NCI-H82 treated with DMSO at 0.1 percent for 48 hours (cell line): ENCODE measurements at regions not wholly inside any gene's neighbourhood (a gene's known extent, or its start where the extent isn't known, plus 50 kb on each side); places are given as distances from the start of the nearest gene placed in this dataset.
"Not testable (repeated sequence)": the region's sequence is repeated elsewhere in the genome, so short reads cannot be mapped to it uniquely, and the experiment has no call there.

Experiments
- DNase-seq: peaks from one replicate; lab custom pipeline; 2025; ENCODE audit not compliant: unreplicated experiment; lab: John Stamatoyannopoulos, UW

DNA sequence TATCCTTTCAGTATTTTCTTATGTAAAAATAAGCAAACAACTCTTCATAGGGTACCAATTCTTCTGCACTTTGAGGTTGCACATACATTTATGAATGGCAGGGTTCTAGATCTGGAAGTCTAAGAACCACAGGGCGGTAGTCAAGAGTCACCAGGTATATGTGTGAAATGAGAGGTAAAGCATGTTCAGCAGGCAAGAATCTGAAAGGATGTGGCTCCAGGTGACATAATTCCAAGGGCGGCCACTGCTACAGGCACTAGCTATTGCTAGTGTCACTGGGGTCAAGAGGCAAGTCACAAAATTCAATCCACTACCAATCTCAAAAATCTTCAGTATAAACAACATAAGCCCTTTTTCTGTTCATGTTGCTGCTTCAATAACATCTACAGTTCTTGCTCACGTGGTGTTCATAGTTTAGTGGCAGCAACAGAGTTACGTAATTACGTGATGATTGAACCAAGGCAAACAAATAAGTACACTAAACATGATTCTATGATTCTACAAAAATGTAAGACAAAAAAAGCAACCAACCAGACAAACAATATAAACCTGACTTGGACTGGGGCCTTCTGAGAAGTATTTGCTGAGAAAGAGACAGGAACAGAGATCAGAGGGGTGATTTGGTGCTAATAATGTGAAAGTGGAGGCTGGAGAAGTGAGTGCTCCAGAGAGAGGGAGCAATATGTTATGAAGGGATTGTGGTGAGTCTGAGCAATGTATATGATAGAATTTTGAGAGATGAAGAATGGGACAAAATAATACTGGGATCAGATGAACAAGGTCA lies 101.7 kb downstream of the NAA11 start:
- DNase-seq: no peak

DNA sequence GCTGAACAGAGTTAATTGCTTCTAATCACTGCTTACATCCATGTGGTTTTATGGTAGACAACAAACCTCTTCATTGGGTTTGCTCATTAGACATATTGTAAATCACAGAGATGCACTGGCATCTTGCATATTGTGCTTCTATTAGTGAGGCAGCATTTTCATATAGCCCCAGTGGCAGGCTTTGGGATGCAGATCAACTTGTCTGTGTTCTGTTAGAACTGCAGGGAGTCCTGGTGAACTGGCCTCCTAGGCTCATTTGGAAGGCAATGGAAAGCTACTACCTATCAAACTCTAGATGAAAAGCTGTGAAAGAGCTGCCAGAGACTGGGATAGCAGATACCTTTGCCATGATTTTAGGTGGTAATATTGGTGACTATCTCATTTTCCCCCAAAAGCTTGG lies 108.8 kb downstream of the NAA11 start:
- DNase-seq: no peak

DNA sequence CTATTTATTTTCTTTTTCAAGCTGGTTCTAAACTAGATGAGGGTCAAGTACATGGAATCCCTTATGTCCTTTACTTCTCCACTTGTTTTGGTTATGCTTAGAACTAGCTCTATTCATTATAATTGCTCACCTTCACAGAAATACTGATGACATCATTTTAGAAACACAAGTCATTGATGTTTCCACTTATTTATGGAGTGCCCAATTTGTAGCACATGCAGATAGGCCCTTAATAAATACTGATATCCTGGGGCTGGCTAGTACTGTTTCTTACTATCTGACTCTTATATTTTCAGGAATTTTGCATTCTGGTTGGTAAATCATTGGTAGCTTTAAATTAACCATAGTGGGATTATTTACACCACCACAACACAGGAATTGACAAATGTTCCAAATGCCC lies 112.2 kb downstream of the NAA11 start:
- no peak for DNase-seq

DNA sequence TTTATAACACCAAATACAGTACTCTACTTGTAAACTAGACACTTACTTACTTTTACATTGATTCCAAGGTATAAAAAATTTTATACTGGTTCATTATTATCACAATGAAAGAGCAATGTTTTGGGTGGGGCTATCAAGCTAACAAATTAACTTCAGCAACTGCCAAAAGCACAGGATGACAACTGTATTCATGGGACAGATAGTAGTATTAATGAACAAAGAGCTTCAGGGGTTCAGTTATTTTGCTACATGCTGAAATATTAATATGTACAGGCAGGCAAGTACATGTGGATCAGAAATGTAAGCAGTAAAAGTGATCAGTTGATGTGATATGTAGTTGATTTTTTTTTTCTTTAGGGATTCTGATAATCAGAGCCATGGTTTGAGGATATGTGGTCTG lies 112.9 kb downstream of the NAA11 start:
- DNase-seq: no peak

DNA sequence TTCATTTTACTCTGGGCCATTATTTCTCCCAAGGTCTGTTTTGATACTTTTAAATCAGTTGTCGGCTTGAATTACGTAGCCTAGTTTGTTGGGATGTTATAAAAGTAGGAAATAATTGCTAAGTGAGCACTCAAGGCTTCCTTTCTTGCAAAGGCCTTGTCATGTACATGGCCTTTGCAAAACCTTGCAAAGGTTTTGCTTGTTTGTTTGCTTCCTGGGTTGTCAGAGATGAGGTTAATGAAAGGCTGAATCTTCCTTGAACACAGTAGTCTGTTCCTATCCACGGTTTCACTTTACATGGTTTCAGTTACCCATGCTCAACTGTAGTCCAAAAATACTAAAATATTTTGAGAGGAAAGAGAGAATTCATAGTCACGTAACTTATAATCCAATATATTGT lies 113.5 kb downstream of the NAA11 start:
- no peak for DNase-seq

DNA sequence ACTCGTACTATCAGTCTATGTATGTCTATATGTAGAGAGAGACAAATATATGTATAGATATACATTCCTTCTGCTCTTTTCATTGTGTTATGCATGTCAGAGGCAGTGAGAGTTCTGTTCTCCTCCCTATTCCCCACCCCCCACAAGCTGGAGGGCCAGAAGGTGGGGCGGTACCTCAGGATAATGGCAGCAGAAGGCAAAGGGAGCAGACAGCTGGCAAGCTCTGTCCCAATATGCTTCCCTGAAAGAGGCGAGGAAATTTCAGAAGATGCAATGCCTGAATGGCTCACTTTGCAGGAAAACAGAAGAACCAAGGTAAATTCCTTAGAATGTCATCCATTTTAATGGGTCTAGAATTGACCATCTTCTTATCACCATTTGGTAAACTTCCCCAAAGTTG lies 114.4 kb downstream of the NAA11 start:
- peak; percentile 81 for DNase-seq

DNA sequence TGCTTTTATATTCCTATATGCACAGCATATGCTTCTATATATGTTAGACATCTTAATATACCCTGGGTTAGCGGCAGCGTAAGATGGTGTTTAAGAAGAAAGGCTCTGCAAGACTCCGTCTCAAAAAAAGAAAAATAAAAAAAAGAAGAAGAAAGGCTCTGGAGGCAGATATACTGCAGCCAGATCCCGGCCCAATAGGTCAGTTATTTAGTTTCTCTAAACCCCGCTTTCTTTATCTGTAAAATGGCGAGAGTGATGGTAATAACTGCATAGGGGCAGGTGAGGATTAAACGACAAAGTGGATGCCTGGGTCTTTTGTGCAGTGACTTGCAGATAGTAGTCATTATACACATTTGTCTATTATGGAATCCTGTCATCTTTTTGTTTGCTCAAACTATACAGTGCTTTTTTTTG lies 115.2 kb downstream of the NAA11 start:
- peak; percentile 11 for DNase-seq

DNA sequence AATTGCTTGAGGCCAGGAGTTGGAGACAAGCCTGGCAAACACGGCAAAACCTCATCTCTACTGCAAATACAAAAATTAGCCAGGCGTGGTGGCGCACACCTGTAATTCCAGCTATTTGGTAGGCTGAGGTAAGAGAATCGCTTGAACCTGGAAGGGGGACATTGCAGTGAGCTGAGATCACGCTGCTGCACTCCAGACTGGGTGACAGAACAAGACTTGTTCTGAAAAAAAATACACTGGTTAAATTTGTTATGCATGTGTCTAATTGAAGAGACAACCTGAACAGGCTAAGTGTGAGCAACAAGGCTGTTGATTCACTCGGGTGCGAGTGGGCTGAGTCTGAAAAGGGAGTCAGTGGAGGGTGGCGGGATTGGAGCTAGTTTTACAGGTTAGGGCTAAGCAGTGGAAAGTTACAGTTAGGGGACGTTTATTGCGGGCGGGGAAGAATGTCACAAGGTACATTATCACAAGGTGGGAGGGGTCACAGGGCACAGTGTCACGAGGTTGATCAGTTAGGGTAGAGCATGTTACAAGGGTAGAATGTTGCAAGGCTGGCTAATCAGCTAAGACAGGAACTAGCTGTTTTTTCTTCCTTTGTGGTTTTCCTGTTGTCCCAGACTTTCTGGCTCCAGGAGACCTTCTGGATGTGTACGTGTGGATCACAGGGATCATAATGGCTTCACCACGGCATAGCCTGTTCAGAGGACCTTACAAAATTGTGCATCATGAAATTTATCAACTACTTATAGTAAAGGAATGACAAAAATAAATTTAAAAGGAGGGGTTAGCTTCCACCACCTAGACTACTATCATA lies 115.8 kb downstream of the NAA11 start:
- DNase-seq: no peak

DNA sequence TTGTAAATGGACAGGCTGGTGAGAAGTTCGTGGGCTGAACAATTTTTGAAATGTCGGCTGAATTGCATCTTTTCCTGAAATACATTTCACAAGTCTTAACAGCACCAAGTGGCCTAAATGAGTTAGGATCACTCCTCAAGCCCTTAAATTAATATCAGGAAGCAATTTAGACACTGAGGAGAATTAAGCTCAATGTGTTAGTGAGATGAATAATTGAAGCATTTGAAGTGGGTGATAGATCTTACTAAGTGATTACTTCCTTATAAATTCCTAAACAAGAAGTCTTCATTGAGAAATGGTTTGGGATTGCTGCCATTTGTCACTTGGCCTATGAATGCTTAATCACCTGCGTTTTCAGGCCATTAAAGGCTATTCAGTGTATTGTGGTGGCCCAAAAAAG lies 116.8 kb downstream of the NAA11 start:
- DNase-seq: no peak

DNA sequence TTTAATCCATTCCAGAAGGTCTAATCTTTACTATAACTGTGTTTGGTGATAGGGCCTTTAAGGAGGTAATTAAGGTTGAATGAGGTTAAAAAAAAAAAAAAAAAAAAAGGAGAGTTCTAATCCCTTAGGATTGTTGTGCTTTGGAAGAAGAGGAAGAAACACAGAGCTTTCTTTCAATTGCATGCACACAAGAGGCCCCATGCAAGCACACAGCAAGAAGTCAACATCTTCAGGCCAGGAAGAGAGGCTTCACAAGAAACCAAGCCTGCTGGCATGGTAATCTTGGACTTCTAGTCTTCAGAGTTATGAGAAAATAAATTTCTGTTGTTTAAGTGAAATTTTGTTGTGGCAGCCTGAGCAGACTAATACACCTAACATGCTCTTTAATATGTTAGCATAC lies 118.6 kb downstream of the NAA11 start:
- DNase-seq: no peak

DNA sequence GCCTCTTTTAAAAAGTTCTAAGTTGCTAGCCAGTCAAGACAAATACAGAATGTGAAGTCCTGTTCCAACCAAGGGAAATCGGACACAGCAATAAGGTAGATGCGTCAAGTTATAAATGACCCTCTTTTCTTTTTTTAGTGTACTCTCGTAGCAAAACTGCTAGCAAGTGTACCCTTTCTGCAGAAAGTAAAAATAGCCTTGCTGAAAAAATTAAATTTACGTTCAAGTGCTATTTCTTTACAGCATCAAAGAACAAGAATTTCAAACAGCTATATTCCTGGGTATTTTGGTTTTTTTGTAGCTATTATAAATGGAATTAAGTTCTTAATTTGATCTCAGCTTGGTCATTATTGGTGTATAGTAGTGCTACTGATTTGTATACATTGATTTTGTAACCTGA lies 119.2 kb downstream of the NAA11 start:
- DNase-seq: no peak

DNA sequence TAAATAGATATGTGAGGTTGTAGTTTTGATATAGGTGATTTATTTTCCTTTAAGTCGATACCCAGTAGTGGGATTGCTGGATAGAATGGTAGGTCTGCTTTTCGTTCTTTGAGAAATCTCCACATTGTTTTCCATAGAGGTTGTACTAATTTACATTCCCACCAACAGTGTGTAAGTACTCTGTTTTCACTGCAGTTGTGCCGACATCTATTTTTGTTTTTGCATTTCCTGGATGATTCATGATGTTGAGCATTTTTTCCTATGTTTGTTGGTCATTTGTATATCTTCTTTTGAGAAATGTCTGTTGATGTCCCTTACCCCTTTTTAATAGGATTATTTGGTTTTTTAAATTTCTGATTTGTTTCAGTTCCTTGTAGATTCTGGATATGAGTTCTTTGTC lies 120.7 kb downstream of the NAA11 start:
- no peak for DNase-seq

DNA sequence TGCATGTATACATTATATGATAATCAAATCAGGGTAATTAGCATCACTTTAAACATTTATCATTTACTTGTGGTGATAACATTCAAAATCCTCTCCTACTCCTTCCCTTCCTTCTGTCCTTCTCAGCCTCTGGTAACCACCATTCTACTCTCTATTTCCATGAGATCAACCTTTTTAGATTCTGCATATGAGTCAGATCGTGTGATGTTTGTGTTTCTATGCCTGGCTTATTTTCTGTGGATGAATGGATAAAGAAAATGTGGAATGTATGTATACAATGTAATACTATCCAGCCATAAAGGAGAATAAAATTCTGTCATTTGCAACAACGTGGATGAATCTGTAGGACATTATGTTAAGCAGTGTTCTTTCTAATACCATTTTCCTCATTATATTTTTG lies 123.9 kb downstream of the NAA11 start:
- no peak for DNase-seq

DNA sequence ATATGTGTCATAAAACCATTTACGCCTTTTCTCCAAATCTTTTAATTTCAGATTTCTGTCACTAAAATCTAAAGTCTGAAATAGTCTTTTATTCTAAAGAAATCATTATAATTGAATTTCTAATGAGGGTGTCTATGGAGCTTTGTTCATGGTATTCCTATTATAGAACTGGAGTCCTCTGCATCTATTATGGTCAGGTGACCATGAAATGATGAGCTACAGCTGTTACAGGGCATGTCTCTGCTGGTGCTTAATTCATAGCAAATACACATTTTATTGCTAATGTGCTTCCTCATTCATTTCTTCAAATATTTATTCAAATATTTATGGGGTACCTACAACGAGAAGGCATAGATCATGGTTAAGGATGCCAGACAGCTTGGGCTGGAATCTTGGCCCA lies 126.1 kb downstream of the NAA11 start:
- no peak for DNase-seq

DNA sequence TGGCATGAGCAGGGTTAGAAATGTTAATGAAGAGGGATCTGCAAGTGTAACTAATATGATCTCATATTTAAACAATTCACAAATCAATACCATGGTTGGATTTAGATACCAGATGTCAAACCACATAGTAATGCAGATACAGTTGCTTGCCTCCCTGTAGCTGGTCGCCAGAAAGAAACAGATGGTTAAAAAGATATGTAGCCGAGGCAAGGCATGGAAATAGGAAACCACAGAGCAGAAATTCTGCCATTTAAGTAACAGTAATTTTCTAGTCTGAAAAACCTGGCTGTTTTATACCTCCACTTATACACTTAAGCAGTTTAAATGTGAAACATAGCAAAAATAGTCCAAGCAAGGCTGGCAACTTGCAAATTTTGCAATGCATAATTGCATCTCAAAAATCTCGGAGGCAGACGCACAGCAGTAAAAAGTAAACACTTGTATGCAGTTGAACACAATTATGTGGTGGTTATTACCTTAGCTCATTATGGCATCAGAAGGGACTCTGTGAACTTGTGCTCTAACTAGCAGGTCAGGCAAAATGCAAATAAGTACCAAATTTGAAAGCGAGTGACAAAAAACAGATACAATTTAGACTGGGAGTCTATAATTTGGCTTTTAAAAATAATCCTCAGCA lies 126.8 kb downstream of the NAA11 start:
- no peak for DNase-seq

DNA sequence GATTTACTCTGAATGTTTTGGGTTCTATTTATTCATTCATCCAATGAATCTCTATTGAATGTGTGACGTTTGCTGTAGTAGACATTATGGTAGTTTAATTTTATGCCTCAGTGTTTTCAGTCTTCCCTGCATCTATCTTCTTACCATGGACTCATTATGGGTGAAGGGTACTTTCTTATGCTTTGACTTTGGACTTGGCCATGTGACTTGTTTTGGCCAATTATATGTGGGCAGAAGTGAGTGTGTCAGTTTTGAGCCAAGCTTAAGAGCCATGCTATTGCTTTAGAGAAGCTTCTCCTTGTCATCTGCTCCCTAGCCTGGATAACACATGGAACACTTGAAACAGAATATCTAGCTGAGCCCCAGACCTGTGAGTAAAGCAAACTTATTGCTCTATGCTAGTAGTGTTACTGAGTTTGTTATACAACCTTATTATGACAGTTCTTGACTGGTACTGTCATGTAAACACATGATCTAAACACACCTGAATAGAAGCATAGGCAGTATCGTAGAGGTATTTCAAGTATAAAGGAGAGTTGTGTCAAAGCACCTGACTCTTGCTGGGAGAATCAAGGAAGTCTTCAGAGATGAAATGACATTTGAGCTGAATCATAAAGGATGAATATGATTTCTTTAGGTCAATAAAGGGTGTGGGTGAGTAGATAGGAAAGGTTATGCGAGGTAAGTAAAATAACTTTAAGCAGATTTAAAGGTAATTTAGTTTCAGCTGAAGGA lies 128.4 kb downstream of the NAA11 start:
- no peak for DNase-seq

DNA sequence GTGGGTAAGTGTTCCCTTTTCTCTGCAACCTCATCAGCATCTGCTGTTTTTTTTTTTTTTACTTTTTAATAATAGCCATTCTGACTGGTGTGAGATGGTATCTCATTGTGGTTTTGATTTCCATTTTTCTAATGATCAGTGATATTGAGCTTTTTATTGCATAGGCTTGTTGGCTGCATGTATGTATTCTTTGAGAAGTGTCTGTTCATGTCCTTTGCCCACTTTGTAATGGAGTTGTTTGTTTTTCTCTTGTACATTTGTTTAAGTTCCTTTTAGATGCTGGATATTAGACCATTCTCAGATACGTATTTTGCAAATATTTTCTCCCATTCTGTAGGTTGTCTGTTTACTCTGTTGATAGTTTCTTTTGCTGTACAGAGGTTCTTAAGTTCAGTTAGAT lies 134.6 kb downstream of the NAA11 start:
- DNase-seq: not testable (repeated sequence)

DNA sequence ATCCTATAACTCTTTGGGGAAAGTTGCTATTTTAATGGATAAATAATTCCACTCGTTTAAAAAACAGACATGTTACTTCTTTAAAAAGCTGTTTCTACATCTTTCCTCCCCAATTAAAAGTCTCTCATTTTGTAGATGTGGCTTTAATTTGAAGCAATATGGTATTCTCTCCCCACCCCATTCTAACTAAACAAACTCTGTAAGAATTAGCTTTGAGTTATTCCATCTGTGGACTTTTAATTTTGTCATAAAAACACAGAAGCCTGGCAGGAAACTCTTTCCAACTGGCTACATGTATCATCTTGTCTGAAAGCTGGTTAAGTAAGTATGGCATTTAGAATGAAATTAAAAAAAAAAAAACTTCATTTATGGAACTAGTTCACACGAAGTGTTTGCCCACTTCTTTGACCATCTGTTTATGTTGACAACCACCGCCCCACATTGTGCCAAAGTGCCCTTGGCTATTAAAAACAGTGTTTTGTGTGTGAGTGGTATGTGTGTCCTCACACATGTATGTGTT lies 140.3 kb downstream of the NAA11 start:
- no peak for DNase-seq

DNA sequence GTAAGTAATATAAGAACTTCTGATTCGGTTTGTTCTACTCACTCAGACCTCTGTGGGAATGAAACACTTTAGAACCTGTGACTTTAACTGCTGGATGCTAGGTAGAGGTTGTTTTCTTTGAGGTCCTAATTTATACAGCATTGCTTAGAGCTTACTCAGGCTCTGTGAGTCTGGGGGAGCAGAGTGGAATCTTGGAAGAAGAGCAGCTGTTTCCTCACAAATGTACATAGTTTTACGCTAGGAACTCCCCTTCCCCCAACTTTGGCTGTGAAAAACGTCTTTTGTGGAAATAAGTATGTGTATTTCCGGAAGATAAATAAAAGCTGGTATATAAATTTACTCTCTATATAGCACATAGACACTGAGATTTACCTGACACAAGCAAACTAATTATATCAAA lies 141.4 kb downstream of the NAA11 start:
- DNase-seq: no peak

DNA sequence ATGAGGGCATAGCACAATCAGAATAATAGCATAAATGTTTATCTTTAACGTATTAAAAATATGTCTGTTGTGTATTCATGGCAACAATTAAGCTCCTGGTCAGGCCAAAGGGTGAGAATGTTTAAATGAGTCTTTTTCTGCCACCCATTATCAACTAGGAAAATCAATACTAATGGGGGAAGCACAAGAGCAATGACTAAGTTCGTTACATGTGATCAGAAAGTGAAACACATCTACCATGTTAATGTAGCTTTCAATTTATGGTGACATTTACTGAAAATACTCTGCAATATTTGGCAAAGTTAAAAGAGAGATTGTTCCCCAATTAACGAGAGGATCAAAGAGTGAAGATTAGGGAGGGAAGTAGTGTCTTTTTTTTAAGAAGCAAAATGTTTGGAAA lies 143.7 kb downstream of the NAA11 start:
- no peak for DNase-seq

DNA sequence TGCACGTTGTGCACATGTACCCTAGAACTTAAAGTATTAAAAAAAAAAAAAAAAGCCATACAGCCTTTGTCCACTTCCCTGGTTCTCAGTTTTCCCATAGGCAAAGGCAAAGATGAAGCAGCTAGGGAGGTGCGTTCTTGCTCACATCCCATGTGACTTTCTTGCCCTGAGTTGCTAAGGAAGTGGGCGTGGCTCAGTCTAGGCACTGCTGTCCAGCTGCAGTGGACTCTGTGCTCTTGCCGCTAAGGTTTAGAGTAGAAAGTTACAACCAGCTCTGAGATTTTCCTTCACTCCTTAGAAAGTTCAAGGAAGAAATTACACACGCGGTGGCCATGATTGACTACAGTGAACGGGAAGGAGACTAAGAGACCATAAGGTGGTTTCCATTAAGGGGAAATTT lies 144.7 kb downstream of the NAA11 start:
- DNase-seq: no peak
